ENCODE measurements at regions not wholly inside any gene's neighbourhood (a gene's known extent, or its start where the extent isn't known, plus 50 kb on each side); places are given as distances from the start of the nearest gene placed in this dataset.

DNA sequence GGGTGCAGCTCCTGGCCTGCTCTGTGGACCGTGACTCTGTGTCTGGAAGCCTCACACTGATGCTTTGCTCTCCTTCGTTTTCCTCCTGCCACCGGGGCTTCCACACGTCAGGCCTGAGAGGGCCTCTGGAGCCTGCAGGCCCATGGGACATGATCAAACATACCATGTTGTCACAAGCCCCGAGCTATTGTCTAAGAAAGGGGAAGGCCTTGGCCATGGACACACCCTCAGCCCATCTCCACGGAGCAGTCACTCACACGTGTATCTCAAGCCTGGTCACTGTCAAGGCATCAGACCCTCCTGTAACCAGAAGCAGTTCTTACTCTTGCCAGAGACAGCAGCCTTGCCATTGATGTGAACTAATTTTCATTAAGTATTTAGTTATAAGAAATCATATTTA lies 814.1 kb upstream of the SALL3 start:
- no peak for DNase-seq (ENCODE audit: low read depth in 2 of 3, low spot score in 2 of 3)

DNA sequence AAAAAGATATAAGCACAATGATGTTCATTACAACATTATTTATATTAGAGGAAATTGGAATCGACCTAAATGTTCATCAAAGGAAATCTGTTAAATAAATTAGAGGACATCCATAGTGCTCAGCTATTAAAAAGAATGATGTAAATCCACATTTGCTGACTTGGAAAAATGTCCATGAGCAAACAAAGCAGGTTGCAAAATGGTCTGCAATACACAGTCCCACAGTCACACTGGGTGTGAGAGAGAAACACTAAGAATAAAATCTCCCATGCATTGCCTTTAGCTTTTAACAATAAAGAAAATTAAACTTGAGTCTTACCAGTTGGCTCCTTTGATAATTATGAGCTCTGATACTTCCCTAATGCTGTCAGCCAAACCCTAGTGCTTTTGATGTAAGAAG lies 811.1 kb upstream of the SALL3 start:
- no peak for DNase-seq (ENCODE audit: low read depth in 2 of 3, low spot score in 2 of 3)

DNA sequence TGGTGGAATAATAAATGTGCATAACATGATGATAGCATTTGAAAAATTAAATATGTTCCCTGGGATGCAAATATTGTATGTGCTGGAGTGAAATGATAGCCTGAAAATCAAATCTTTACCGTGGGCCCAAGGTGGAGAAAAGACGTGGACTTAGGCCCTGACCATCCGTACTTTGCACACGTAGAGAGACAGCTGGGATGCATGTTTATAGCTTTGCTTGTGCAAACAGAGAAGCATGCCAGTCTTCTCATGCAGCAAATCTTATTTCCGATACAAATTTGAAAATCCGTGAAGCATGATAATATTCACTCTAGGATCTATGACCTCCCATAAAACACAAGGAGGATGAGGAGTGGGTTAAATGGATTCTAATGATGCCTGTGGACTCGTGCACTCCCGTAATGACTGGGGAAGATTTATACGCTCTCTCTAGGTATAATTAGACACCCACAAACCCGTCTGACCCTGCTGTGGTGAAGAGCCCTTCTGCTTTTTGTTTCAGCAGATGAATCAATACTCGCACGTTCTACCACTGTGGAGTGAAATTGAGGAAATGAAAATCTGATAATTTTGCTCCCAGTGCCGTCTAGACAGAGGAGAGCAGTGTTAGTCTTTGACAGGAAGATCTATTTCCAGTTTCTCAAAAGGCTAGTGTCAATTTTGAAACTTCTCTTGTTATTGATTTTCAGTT lies 810.3 kb upstream of the SALL3 start:
- DNase-seq (ENCODE audit: low read depth in 2 of 3, low spot score in 2 of 3): no peak

DNA sequence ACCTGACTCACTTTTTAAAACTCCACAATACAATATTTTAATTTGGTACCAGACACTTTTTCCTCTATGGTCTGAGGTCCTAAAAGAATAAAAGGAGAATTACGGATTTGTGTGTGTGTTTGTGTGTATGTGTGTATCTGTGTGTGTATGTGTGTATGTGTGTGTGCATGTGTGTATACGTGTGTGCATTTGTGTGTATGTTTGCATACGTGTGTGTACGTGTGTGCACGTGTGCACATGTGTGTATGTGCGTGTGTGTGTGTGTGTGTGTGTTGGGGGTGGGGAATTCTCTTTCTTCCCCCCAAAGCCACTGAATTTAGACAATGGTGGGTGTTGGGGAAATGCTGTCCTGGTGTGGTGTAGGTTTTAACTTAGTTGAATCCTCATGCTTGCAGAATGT lies 807.7 kb upstream of the SALL3 start:
- no peak for DNase-seq (ENCODE audit: low read depth in 2 of 3, low spot score in 2 of 3)

- no peak for DNase-seq (ENCODE audit: low read depth in 2 of 3, low spot score in 2 of 3)
Observed at GRCh38 chr18:78174737-78175136, 804.9 kb upstream of the SALL3 start.

DNA sequence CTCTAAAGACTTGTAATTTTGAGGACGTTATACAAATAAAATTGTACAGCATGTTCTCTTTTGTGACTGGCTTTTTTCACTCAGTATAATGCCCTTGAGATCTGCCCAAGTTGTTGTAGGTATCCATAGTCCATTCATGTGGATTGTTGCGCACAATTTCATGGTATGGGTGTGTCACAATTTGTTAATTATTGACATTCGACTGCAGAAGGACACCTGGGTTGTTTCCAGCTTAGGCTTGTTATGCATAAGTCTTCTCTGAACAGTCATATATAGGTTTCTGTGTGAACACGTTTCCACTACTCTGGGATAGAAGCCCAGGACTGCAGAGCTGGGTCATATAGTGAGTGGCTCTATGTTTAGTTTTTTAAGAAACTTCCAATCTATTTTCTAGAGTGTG lies 800.8 kb upstream of the SALL3 start:
- no peak for DNase-seq (ENCODE audit: low read depth in 2 of 3, low spot score in 2 of 3)

DNA sequence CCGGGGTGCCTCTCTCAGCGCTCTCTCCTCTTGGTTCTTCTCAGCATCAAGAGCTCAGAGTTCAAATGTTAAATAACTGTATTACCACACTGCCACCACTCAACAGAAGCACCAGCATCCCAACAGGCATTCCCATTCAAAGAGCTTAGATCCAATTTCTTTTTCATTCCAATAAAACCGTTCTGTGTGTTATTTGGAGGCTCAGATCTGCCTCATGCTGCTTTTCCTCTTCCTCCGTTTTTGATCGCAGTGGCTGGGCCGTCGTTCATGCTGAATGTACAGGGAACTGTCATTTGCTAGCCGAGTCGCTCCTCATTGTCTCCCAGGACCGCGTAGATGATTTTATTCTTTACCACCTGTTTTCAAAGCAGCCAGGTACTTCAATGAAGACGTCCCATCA lies 798.9 kb upstream of the SALL3 start:
- DNase-seq (ENCODE audit: low read depth in 2 of 3, low spot score in 2 of 3): no peak

DNA sequence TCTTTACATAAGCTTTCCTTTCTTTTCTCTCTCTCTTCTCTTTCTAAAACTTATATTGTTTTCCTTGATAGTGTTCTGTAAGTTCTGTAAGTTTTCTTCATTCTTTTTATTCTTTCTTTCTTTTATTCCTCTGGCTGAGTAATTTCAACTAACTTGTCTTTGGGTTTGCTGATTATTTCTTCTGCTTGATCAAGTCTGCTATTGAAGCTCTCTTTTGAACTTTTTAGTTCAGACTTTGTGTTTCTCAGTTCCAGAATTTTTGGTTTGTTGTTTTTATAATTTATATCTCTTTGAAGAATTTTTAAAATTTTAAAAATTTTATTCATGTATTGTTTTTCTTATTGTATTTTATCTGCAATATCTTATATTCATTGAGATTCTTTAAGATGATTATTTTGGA lies 795.8 kb upstream of the SALL3 start:
- no peak for DNase-seq (ENCODE audit: low read depth in 2 of 3, low spot score in 2 of 3)

DNA sequence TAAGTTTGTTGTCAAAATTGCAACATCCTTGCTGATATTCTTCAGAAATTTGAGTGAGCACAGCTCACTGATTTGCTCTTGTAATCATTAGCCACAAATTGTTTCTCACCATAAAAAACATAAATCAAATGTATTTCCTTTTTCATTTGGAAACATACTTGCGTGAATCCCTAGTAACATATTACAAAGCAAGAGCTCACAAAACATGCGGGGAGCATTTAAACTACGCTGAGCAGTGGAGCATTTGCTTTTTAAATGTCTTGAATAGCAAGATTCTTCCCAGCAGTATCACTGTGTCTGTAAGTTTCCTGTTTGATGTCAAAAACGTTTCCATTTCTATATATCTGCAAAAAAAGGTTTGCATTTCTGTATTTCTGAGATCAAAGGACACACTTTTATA lies 788.3 kb upstream of the SALL3 start:
- no peak for DNase-seq (ENCODE audit: low read depth in 2 of 3, low spot score in 2 of 3)

GRCh38 chr18:78192054-78192453 lies 787.6 kb upstream of the SALL3 start:
- no peak for DNase-seq (ENCODE audit: low read depth in 2 of 3, low spot score in 2 of 3)

DNA sequence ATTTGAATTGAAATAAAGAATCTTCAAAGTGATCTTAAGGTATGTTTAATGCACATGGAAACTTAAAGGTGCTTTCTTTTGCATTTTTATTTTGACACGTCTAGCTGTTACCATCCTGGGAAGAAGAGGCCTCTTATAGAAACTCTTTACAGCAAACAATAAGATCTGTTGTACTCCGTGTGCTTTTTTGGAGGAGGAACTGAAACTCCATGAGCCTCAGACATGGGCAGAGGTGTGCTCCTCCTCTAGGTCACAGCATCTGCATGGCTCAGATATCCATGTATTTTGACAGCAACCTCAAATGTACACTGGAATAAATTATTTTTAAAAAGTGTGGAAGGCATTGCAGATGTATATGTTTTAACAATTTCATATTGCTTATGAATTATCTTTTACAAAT lies 783.3 kb upstream of the SALL3 start:
- no peak for DNase-seq (ENCODE audit: low read depth in 2 of 3, low spot score in 2 of 3)

- DNase-seq (ENCODE audit: low read depth in 2 of 3, low spot score in 2 of 3): no peak
Observed at GRCh38 chr18:78199002-78199401, 780.6 kb upstream of the SALL3 start.

DNA sequence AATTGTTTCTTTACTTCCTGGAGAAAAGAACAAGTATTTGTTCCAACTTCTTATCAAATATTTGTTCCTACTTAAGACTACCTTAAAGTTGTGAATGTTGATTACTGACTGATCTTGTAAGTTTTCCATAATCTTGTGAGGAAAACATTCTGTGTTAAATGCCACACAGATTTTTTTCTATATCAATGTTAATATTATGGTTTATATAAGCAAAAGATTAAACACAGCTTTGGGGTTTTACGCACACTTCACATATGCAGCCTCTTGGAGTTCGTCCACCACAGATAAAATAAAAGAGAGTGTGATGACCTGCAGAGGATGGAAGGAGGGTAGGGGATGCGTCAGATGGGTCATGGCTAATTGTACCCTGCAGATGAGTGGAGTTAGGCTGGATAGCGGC lies 780.0 kb upstream of the SALL3 start:
- DNase-seq (ENCODE audit: low read depth in 2 of 3, low spot score in 2 of 3): no peak

DNA sequence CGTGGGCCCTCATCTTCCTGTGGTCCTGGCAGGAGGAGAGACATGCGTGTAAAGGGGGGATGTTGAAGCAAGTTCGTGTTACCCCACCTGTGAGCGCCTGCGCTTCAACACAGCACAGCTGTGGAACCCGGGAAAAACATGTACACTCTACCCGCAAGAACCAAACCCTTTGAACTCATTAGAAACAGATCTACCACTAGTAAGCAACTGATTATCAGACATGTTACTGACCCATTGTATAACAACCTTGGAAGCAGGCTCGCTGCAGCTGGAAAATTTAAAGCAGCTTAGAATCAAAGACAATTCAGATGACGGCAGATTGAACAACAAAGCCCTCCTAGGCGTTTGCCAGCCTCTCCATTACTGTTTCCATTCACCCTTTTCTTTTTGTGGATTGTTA lies 771.7 kb upstream of the SALL3 start:
- DNase-seq (ENCODE audit: low read depth in 2 of 3, low spot score in 2 of 3): no peak

- no peak for DNase-seq (ENCODE audit: low read depth in 2 of 3, low spot score in 2 of 3)
Observed at GRCh38 chr18:78208461-78208860, 771.2 kb upstream of the SALL3 start.

GRCh38 chr18:78213361-78213994 lies 766.1 kb upstream of the SALL3 start:
- DNase-seq (ENCODE audit: low read depth in 2 of 3, low spot score in 2 of 3): no peak

- no peak for DNase-seq (ENCODE audit: low read depth in 2 of 3, low spot score in 2 of 3)
Observed at GRCh38 chr18:78221496-78221895, 758.1 kb upstream of the SALL3 start.

GRCh38 chr18:78228974-78229373 lies 750.6 kb upstream of the SALL3 start:
- DNase-seq (ENCODE audit: low read depth in 2 of 3, low spot score in 2 of 3): no peak

DNA sequence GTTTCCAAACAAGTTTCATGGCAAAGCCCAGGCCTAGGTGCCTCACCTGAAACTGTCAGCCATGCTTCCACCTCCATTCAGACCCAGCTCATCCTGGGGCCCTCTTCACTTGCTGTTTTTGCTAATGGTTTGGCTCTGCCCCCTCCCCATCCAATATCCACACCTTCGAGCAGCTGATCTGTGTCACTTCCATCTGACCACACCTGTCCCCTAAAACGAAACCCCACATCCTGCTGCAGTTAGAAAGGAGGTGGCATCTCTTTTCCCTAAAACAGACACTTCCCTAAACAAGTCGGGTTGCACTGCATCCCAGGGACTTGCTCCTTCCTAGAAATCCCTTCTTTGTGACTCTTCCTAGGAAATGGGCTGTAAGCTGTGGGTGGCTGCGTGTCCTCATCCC lies 748.7 kb upstream of the SALL3 start:
- no peak for DNase-seq (ENCODE audit: low read depth in 2 of 3, low spot score in 2 of 3)

DNA sequence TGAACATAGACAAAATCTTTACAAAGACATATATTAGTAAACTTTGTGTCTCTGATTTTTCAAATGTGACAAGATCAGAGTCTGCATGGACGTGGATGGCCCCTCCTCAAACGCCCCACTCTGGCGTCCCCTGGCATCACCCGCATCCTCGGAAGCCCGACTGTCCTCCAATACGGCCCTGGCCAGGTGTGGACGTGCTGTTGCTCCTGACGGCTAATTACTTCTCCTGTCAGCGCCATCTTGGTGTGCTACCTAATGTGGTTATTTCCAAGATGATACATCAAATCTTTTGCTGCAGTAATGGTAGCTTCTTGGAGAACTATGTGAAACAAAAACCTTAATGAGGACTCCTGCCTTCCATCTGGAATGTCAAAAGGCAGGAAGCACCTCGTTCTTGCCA lies 747.4 kb upstream of the SALL3 start:
- DNase-seq (ENCODE audit: low read depth in 2 of 3, low spot score in 2 of 3): no peak

DNA sequence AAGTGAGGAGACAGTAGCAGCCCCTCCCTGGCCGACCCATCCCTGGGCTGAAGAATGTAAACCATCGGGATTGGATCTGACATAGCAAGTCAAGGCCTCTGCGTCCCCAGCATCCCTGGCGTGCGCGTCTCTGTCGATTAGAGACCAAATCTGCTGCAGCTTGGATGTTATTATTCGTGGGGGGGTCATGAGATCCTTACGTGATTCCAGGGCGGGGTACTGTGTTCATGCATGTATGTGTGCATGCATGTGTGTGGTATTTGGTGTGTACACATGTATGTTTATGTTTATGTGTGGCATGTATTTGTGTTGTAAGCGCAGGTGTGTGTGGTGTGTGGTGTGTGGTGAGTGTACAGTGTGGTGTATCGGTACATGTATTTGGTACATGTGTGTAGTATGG lies 741.8 kb upstream of the SALL3 start:
- no peak for DNase-seq (ENCODE audit: low read depth in 2 of 3, low spot score in 2 of 3)

DNA sequence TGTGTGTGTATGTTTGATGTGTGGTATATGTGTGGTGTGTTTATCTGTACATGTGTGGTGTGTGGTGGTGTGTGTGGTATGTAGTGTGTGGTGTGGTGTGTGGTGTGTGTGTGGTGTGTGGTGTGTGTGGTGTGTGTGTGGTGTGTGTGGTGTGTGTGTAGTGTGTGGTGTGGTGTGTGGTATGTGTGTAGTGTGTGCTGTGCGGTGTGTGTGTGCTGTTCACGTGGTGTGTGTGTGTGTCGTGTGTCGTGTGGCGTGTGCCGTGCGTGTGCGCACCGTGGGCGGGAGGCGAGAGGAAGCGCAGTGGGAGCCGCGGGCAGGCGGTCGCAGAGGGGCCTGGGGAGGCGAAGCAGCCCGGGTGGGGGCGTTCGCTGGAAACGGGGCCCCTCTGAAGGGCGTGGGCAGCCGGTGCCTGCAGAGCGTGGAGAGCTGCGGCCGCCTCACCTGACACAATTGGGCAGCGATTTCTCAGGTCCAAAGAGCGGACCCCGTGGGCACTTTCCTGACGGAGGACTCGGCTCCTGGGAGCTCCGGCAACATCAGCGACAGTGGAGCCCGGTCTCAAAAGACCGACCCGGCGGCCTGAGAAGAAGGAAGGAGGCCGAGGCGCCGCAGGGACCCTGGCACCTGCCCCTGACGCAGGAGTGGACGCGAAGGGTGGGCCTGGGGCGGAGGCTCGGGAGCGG lies 741.1 kb upstream of the SALL3 start:
- peak in 1 of 3 donors; percentile 17 for DNase-seq (ENCODE audit: low read depth in 2 of 3, low spot score in 2 of 3)
